GM21786 (cell line): ENCODE measurements at regions not wholly inside any gene's neighbourhood (a gene's known extent, or its start where the extent isn't known, plus 50 kb on each side); places are given as distances from the start of the nearest gene placed in this dataset.

Experiments used
- ATAC-seq: cut with Tn5 transposase; IDR thresholded peaks from one replicate; pipeline ENCODE4 v1.9.1; 2021; ENCODE audit not compliant: unreplicated experiment

- ATAC-seq = no peak
Observed at GRCh38 chr10:78292250-78292981, 258.8 kb downstream of the RPS24 start.

DNA sequence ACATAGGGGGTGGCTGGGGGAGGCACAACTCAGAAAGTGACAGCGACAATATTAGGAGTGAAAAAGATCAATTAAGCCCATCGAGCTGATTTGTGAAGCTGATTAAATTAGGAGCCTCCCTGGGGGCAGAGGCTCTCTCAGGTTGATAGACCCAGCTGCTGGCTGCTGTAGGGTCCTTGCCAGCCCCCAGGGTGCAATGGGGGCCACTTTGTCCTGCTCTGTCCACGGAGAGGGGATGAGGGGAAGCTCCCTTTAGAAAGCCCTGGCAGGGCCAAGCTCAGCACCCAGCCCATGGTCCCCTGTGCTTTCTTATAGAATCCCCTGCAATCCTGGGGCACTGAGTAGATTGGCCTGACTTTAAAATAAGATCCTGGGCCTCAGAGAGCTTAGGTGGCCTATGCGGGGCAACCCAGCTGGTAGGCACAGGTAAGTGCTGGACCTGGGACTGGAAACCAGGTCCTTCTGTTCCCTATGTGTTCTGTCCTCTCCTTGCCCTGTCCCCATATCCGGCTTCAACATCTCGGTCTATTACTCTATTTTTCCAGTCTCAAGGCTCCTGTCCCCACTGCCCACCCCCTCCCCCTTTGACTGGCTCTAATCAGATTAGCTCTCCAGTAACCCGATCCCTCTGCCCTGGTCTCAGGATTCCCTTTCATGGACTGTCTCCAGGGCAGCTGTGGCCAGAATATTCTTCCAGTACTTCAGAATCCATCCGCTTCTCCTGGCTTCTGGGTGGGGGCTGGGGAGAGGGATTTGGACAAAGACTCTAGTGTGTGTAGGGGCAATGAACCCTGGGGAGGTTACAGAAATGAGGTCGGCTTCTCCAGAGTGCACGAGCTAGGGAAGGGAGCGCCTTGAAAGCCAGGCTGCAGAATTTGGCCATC is 259.6 kb downstream of the RPS24 start:
- no peak for ATAC-seq

- no peak for ATAC-seq
Observed at GRCh38 chr10:78295242-78295641, 261.6 kb downstream of the RPS24 start.

- no peak for ATAC-seq
Observed at GRCh38 chr10:78296785-78297184, 263.1 kb downstream of the RPS24 start.

DNA sequence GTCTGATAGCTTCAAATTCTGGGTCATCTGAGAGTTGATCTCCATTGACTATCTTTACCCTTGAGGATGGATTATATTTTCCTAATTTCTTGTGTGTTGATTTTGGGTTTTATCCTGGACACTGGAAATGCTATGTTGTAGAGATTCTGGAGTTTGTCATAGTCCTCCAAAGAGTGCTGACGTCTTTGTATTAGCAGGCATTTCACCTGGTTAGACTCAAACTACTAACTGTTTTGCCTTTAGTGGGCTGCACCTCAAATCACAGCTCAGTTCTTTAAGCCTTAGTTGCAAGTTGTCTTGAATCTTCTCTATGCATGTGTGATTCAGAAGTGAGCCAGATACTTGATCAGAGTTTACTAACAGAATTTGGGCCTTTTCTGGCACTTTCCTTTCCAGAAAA is 264.3 kb downstream of the RPS24 start:
- ATAC-seq = no peak

DNA sequence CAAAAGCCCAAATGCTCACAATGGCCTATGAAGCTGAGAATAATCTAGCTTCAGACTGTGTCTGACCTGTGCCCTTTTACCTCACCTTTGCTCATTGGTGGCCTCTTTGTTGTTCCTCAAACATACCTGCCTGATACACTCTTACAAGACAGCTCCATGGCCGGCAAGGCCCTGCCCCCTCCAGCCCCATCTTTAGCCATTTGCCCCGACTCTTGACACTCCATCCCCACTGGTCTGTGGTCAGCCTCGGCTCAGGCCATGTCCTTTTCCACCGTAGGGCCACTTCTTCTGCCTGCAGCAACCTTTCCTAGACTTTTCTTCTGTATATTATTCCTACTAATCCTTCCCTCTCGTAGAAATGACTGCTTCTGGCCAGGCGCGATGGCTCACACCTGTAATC is 265.2 kb downstream of the RPS24 start:
- ATAC-seq = no peak

DNA sequence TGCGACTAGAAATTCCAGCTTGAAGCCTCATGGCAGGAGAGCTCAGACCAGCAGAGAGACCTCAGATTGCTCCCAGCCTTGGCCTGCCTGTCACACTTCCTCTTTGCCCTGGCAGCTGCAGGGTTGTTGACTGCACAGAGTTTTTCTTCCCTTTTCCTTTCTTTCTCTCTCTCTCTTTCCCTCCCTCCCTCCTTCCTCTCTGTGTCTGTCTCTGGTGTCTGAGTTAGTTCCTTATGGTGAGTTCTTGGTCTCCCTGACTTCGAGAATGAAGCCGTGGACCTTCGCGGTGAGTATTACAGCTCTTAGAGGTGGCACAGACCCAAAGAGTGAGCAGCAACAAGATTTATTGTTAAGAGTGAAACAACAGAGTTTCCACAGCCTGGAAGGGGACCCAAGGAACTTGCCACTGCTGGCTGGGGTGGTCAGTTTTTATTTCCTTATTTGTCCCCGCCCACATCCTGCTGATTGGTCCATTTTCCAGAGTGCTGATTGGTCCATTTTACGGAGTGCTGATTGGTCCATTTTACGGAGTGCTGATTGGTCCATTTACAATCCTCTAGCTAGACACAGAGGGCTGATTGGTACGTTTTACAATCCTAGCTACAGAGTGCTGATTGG is 266.3 kb downstream of the RPS24 start:
- no peak for ATAC-seq

DNA sequence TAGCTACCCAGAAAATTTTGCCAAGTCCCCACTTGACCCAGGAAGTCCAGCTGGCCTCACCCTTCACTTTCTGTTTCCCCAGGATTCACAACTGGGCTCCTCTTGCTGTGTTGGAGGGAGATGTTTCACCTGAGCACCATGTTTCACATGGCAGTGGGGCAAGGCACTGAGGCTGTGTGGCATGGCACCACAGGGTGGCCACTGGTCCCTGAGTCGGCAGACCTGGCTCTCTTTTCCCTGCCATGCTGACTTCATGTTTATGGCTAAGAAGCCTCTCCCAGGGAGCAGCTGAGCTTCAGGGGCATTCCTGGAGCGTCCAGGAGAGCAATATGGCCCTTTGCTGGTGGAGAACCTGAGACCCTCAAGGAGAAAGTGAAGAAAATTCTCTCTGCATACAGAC is 266.9 kb downstream of the RPS24 start:
- ATAC-seq = no peak

- no peak for ATAC-seq
Observed at GRCh38 chr10:78301481-78301880, 267.8 kb downstream of the RPS24 start.

DNA sequence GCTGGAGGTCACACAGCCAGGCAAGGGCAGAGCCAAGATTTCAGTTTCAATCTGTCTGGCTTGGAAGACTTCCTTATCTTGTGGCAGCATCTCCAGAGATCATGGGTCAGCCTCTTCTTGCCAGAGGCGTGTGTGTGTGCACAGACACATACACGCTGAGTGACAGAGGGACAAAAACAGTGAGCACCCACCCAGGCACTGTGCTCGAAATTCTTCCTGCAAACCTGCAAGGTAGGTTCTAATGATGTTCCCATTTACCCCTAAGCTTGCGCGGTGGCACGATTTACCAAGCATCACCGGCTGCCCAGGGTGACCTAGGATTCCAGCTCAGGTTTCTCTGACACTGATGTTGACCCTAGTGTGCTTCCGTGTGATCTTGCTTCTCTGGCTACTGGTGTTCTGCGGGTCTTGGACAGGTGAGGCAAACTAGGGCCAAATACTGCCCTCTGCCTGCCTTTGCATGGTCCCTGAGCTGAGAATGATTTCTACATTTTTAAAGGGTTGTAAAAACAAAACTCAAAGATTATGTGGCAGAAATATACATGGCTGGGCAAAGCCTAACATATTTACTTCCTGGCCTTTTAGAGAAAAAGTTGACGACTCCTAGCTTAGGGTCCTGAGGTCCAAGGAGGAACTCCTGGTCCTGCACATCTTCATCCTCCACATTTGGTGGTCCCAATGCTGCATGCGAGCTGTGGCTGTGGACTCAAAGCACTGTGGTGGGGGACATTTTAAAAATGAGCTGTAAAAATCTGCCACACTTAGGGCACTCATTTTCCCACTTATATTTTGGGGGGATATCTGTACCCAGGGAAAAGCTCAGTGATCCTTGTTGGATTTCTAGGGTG is 268.5 kb downstream of the RPS24 start:
- ATAC-seq = no peak

- ATAC-seq = no peak
Observed at GRCh38 chr10:78302739-78302988, 269.0 kb downstream of the RPS24 start.

DNA sequence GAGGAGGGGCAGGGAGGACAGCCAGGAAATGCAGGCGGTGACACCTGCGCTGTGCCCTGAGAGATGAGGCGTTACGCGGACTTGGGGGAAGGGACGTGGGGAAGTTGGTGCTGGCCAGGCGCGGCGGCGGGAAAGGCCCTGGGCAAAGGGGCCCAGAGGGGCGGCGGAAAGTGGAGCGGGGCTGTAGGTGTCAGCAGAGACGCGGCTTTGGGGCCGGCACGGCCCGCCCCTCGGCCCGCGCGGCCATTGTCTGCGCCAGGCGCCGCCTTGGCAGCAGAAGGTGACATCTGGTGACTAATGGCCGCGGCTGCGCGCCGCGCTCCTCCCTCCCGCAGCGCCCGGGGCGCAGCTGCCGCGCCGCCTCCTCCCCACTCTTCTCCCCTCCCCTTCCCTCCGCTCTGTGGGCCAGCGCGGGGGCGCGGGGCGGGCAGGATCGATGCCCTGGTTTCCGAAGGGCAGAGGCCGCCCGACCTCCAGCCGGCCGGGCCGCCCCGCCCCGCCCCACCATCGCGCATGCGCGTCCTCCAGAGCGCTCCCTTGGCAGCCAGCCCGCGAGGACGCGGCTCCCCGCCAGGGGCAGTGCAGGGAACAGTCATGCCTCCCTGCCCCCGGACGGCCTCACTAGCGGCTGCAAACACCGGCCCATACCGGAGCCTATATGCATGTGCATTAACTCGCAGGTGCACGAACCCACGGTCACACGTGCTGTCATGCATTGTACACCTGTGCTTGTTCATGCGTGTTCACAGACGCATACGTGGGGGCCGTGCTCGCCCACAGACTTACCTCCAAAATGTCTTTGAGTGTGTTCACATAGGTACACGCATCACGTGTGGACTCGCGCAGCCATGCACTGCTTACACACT is 269.6 kb downstream of the RPS24 start:
- ATAC-seq = peak; percentile 81

DNA sequence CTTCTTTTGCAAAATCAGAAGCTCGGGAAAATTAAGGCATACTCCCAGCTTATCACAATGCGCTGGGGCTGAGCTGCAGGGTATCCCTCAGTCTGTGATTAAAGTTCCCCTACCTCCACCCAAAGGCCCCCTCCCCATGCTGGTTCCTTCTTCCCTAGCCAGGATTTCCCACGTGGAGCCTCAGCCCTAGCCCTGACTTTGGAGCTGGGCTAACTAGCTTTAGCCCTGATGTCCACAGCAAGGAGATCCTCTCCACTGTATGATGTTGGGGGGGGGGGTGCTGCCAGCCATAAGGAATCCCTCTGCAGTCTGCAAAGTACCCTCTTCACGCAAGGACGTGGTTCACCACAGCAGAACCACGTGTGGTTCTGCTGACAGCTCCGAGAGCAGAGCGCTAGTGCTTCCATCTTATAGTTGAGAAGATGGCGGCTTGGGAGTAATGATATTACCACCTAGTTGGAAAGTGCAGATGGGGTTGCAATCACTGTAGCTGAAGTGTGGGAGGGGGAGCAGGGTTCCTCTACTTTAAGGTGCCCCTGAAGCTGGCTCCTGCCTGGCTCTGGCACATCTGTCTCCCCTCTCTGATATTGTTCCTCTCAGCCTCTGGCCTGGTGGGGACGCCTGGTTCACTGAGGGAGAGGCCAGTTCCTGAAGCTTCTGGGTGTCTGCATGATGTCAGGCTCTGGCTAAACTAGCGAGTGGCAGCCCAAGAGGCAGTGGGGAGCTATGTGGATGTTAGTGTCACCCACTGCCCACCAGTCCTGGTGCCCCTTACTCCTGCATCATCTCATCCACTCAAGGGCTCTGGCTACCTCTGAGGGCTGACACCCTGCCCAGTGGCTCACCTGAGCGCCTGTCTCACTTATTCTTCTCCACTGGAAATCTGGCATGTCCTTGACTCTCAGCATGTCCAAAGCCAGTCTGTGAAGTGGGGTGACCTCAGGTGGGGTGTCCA is 270.7 kb downstream of the RPS24 start:
- ATAC-seq = no peak

- no peak for ATAC-seq
Observed at GRCh38 chr10:78305311-78305710, 271.6 kb downstream of the RPS24 start.

DNA sequence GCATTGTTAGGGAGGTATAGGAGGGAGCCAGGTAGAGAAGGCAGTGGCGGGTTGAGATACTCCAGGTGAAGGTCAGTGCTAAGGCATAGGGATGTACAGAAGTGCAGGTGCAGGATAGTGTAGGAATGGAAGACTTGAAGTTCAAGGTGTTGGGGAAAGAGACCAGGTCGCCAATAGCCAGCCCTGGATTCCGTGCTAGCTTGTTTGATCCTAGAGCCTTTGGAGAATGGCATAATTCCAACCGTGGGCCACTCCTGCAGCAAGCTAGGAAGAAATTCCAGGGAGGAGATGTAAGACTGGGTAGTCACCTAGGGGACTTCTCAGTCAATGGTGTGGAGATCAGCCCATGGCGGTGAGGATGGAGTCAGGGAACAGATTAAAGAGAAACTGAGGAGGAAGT is 272.7 kb downstream of the RPS24 start:
- ATAC-seq = no peak

- ATAC-seq = no peak
Observed at GRCh38 chr10:78307576-78307975, 273.9 kb downstream of the RPS24 start.

DNA sequence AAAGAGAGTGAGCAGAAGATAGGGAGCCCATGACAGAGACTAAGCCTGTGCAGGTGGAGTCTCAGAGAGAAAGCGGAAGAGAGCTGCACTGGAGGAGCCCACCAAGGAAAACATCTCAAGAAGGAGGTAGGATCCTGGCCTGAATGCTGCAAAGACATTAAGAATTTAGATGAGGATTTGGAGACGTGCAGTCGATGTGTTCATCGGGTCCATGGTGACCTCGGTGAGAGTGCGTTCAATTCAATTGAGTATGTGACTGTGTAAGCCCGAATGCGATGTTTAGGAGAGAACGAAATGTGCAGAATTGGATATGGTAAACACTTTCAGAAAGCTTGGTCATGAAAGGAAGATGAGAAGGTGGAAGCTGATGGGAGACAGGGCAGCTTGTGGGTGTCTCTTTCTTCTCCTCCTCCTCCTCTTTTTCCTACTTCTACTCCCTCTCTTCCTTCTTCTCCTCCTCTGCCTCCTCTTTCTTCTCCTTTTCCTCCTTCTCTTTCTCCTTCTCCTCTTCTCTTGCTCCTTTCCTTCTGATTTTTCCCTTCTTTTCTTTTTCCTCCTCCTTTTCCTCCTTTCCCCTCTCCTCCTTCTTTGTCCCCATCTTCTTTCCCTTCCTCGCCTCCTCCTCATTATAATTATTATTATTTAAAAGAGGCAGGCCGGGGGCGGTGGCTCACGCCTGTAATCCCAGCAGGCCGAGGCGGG is 276.0 kb downstream of the RPS24 start:
- ATAC-seq = no peak

GRCh38 chr10:78310481-78311080 is 276.9 kb downstream of the RPS24 start:
- ATAC-seq = no peak
